WTC11 (cell line): ENCODE measurements at regions not wholly inside any gene's neighbourhood (a gene's known extent, or its start where the extent isn't known, plus 50 kb on each side); places are given as distances from the start of the nearest gene placed in this dataset.

ENCODE experiments used
- ATAC-seq: fragments of 200-7000 bp; cut with Tn5 transposase; 2 replicates; pipeline ENCODE4 v1.10.0; 2021; ENCODE audit warnings: mild to moderate bottlenecking, moderate library complexity
- CTCF ChIA-PET: fragments of 300-600 bp; sonication (Branson Sonifier 250); formaldehyde crosslinking; loops from one replicate; lab custom pipeline; 2021; ENCODE audit warnings: antibody characterized with exemption; lab: Charles Lee
- POLR2A ChIA-PET: fragments of 350-600 bp; sonication (Branson Sonifier 250); formaldehyde crosslinking; loops from one replicate; lab custom pipeline; 2021; ENCODE audit warnings: antibody characterized with exemption; lab: Charles Lee
- DNase-seq: peaks from one replicate; pipeline ENCODE4 v3.0.0; 2021; ENCODE audit warnings: low spot score
- H3K27ac Mint-ChIP-seq: 2 replicates; pipeline ENCODE4 v1.8.0; 2021; ENCODE audit warnings: mixed read lengths
- H3K27me3 Mint-ChIP-seq: 2 replicates; pipeline ENCODE4 v1.8.0; 2021; ENCODE audit warnings: low read depth, mild to moderate bottlenecking, moderate library complexity, mixed read lengths
- H3K36me3 Mint-ChIP-seq: 2 replicates; pipeline ENCODE4 v1.8.0; 2021; ENCODE audit warnings: mixed read lengths
- H3K4me1 Mint-ChIP-seq: 2 replicates; pipeline ENCODE4 v1.8.0; 2022; ENCODE audit warnings: mixed read lengths
- H3K4me3 Mint-ChIP-seq: 2 replicates; pipeline ENCODE4 v1.8.0; 2021; ENCODE audit warnings: mild to moderate bottlenecking, moderate library complexity, mixed read lengths
- H3K9me3 Mint-ChIP-seq: 2 replicates; pipeline ENCODE4 v1.8.0; 2021; ENCODE audit warnings: mixed read lengths
- ATF1 ChIP-seq: sonication (generic); formaldehyde crosslinking; IDR thresholded peaks from 2 replicates; pipeline ENCODE4 v1.8.1; 2023; ENCODE audit warnings: mild to moderate bottlenecking, moderate library complexity, missing genetic modification reagents
- CBFB ChIP-seq: sonication (generic); formaldehyde crosslinking; IDR thresholded peaks from 2 replicates; pipeline ENCODE4 v1.8.1; 2022; ENCODE audit warnings: mild to moderate bottlenecking, low read depth, missing genetic modification reagents
- ESRRA ChIP-seq: sonication (generic); formaldehyde crosslinking; IDR thresholded peaks from 2 replicates; pipeline ENCODE4 v1.8.1; 2022; ENCODE audit warnings: mild to moderate bottlenecking, missing genetic modification reagents, borderline replicate concordance
- FOXJ3 ChIP-seq: sonication (generic); formaldehyde crosslinking; IDR thresholded peaks from 2 replicates; pipeline ENCODE4 v1.9.0; 2021; ENCODE audit warnings: missing genetic modification reagents, mild to moderate bottlenecking, borderline replicate concordance
- JAZF1 ChIP-seq: fragments of 250-450 bp; sonication (Bioruptor Pico); IDR thresholded peaks from 2 replicates; pipeline ENCODE4 v1.9.0; 2021; ENCODE audit warnings: moderate library complexity, mild to moderate bottlenecking, inconsistent platforms
- JUN ChIP-seq: sonication (generic); formaldehyde crosslinking; IDR thresholded peaks from 2 replicates; pipeline ENCODE4 v1.8.0; 2023; ENCODE audit warnings: mild to moderate bottlenecking, missing genetic modification reagents
- KAT7 ChIP-seq: sonication (generic); formaldehyde crosslinking; IDR thresholded peaks from 2 replicates; pipeline ENCODE4 v1.8.1; 2023; ENCODE audit warnings: missing genetic modification reagents, mild to moderate bottlenecking, borderline replicate concordance
- NR2C2 ChIP-seq: sonication (generic); formaldehyde crosslinking; IDR thresholded peaks from 2 replicates; pipeline ENCODE4 v1.8.0; 2022; ENCODE audit warnings: mild to moderate bottlenecking, missing genetic modification reagents
- TCF7 ChIP-seq: sonication (generic); formaldehyde crosslinking; IDR thresholded peaks from 2 replicates; pipeline ENCODE4 v1.8.0; 2022; ENCODE audit warnings: mild to moderate bottlenecking, low read depth, missing genetic modification reagents, moderate library complexity
- ZNF396 ChIP-seq: fragments of 250-450 bp; sonication (Bioruptor Pico); IDR thresholded peaks from 2 replicates; pipeline ENCODE4 v1.8.0; 2021; ENCODE audit warnings: mild to moderate bottlenecking, moderate library complexity, borderline replicate concordance
- TF ChIP-seq, protein P1 (sequence below): fragments of 200-600 bp; IDR thresholded peaks from 2 replicates; pipeline ENCODE4 v1.8.0; 2022; ENCODE audit warnings: antibody characterized with exemption
- TF ChIP-seq, protein P2 (sequence below): sonication (generic); formaldehyde crosslinking; IDR thresholded peaks from 2 replicates; pipeline ENCODE4 v1.8.0; 2023; ENCODE audit warnings: missing genetic modification reagents, mild to moderate bottlenecking, borderline replicate concordance
- TF ChIP-seq, protein P3 (sequence below): sonication (generic); formaldehyde crosslinking; IDR thresholded peaks from 2 replicates; pipeline ENCODE4 v1.8.0; 2023; ENCODE audit warnings: mild to moderate bottlenecking, missing genetic modification reagents
- TF ChIP-seq, protein P4 (sequence below): sonication (generic); formaldehyde crosslinking; IDR thresholded peaks from 2 replicates; pipeline ENCODE4 v1.8.1; 2022; ENCODE audit warnings: missing genetic modification reagents, borderline replicate concordance
- TF ChIP-seq, protein P5 (sequence below): sonication (generic); formaldehyde crosslinking; IDR thresholded peaks from 2 replicates; pipeline ENCODE4 v1.8.0; 2022; ENCODE audit warnings: mild to moderate bottlenecking, missing genetic modification reagents
- TF ChIP-seq, protein P6 (sequence below): sonication (generic); formaldehyde crosslinking; IDR thresholded peaks from 2 replicates; pipeline ENCODE4 v1.8.0; 2023; ENCODE audit warnings: missing genetic modification reagents

DNA sequence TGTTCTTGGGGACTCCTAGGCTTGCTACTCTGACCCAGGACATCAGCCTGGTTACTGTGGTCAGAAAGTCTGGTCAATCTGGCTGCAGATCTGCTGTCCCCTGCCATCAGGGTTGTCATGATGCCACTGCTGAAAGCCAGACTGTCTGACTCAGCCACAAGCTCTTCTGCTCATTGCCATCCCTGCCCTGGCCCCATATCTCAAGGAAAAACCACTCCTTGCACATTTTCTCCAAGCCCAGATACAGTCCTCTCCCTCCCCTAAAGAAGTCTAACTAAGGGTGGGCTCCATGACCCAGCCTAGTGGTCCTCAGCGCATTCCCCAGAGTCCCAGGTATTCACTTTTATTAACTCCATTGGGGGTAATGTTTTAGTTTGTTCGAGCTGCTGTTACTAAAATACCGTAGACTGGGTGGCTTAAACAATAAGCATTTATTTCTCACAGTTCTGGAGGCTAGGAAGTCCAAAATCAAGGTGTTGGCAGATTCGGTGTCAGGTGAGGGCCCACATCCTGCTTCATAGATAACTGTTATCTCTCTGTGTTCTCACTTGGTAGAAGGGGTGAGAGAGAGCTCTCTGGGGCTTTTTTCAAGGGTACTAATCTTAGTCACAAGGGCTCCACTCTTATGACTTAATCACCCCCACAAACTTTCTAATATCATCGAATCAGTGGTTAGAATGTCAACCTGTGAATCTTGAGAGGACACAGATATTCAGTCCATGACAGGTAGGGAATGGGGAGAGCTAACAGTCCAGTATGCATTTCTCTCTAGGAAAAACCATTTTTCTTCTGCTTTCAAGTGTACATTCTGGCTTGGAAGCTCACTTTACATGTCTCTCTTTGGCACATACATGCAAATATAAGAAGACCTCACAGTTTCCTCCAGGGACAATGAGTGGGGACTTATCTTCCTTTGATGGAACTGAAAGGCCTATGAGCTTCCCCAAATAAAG is 94.8 kb upstream of the CXCR4 start (continued):
- TF ChIP-seq, protein P1, sequence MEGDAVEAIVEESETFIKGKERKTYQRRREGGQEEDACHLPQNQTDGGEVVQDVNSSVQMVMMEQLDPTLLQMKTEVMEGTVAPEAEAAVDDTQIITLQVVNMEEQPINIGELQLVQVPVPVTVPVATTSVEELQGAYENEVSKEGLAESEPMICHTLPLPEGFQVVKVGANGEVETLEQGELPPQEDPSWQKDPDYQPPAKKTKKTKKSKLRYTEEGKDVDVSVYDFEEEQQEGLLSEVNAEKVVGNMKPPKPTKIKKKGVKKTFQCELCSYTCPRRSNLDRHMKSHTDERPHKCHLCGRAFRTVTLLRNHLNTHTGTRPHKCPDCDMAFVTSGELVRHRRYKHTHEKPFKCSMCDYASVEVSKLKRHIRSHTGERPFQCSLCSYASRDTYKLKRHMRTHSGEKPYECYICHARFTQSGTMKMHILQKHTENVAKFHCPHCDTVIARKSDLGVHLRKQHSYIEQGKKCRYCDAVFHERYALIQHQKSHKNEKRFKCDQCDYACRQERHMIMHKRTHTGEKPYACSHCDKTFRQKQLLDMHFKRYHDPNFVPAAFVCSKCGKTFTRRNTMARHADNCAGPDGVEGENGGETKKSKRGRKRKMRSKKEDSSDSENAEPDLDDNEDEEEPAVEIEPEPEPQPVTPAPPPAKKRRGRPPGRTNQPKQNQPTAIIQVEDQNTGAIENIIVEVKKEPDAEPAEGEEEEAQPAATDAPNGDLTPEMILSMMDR, result no peak
- no peak for TF ChIP-seq CBFB
- TF ChIP-seq, protein P2, sequence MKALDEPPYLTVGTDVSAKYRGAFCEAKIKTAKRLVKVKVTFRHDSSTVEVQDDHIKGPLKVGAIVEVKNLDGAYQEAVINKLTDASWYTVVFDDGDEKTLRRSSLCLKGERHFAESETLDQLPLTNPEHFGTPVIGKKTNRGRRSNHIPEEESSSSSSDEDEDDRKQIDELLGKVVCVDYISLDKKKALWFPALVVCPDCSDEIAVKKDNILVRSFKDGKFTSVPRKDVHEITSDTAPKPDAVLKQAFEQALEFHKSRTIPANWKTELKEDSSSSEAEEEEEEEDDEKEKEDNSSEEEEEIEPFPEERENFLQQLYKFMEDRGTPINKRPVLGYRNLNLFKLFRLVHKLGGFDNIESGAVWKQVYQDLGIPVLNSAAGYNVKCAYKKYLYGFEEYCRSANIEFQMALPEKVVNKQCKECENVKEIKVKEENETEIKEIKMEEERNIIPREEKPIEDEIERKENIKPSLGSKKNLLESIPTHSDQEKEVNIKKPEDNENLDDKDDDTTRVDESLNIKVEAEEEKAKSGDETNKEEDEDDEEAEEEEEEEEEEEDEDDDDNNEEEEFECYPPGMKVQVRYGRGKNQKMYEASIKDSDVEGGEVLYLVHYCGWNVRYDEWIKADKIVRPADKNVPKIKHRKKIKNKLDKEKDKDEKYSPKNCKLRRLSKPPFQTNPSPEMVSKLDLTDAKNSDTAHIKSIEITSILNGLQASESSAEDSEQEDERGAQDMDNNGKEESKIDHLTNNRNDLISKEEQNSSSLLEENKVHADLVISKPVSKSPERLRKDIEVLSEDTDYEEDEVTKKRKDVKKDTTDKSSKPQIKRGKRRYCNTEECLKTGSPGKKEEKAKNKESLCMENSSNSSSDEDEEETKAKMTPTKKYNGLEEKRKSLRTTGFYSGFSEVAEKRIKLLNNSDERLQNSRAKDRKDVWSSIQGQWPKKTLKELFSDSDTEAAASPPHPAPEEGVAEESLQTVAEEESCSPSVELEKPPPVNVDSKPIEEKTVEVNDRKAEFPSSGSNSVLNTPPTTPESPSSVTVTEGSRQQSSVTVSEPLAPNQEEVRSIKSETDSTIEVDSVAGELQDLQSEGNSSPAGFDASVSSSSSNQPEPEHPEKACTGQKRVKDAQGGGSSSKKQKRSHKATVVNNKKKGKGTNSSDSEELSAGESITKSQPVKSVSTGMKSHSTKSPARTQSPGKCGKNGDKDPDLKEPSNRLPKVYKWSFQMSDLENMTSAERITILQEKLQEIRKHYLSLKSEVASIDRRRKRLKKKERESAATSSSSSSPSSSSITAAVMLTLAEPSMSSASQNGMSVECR (CRISPR knock-in tag), result no peak
- TF ChIP-seq TCF7 (CRISPR knock-in tag), result no peak
- TF ChIP-seq FOXJ3 (CRISPR knock-in tag), result no peak
- TF ChIP-seq KAT7 (CRISPR knock-in tag), result no peak
- TF ChIP-seq, protein P3, sequence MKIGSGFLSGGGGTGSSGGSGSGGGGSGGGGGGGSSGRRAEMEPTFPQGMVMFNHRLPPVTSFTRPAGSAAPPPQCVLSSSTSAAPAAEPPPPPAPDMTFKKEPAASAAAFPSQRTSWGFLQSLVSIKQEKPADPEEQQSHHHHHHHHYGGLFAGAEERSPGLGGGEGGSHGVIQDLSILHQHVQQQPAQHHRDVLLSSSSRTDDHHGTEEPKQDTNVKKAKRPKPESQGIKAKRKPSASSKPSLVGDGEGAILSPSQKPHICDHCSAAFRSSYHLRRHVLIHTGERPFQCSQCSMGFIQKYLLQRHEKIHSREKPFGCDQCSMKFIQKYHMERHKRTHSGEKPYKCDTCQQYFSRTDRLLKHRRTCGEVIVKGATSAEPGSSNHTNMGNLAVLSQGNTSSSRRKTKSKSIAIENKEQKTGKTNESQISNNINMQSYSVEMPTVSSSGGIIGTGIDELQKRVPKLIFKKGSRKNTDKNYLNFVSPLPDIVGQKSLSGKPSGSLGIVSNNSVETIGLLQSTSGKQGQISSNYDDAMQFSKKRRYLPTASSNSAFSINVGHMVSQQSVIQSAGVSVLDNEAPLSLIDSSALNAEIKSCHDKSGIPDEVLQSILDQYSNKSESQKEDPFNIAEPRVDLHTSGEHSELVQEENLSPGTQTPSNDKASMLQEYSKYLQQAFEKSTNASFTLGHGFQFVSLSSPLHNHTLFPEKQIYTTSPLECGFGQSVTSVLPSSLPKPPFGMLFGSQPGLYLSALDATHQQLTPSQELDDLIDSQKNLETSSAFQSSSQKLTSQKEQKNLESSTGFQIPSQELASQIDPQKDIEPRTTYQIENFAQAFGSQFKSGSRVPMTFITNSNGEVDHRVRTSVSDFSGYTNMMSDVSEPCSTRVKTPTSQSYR (CRISPR knock-in tag), result no peak
- TF ChIP-seq ZNF396 (CRISPR knock-in tag), result no peak

DNA sequence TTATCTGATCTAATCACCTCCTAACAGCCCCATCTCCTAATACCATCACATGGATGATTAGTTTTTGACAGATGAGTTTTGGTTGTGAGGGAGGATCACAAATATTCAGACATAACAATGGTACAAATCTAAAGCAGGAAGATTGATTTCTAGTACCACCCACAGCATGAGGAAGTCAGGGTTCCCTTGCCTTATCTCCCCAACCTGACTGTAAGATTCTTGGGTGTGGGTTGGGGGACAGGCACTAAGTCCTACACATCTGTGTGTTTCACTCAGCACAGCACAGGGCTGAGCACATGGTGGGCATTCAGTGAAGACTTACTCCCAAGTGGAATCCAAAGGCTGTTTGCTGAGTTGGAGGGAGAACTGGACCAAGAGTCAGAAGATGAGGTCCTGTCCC is 93.8 kb upstream of the CXCR4 start:
- DNase-seq (no peak), ATAC-seq (no peak)
- TF ChIP-seq, protein P3 (CRISPR knock-in tag), result no peak
- TF ChIP-seq, protein P4, sequence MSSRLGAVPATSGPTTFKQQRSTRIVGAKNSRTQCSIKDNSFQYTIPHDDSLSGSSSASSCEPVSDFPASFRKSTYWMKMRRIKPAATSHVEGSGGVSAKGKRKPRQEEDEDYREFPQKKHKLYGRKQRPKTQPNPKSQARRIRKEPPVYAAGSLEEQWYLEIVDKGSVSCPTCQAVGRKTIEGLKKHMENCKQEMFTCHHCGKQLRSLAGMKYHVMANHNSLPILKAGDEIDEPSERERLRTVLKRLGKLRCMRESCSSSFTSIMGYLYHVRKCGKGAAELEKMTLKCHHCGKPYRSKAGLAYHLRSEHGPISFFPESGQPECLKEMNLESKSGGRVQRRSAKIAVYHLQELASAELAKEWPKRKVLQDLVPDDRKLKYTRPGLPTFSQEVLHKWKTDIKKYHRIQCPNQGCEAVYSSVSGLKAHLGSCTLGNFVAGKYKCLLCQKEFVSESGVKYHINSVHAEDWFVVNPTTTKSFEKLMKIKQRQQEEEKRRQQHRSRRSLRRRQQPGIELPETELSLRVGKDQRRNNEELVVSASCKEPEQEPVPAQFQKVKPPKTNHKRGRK (CRISPR knock-in tag), result no peak
- TF ChIP-seq JAZF1 (no peak), NR2C2 (CRISPR knock-in tag) (no peak), CBFB (no peak), JUN (CRISPR knock-in tag) (no peak), ESRRA (CRISPR knock-in tag) (no peak), ATF1 (CRISPR knock-in tag) (no peak)
- TF ChIP-seq, protein P5, sequence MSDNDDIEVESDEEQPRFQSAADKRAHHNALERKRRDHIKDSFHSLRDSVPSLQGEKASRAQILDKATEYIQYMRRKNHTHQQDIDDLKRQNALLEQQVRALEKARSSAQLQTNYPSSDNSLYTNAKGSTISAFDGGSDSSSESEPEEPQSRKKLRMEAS, result no peak
- TF ChIP-seq, protein P6, sequence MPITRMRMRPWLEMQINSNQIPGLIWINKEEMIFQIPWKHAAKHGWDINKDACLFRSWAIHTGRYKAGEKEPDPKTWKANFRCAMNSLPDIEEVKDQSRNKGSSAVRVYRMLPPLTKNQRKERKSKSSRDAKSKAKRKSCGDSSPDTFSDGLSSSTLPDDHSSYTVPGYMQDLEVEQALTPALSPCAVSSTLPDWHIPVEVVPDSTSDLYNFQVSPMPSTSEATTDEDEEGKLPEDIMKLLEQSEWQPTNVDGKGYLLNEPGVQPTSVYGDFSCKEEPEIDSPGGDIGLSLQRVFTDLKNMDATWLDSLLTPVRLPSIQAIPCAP, result no peak
- Mint-ChIP-seq H3K27ac (no peak overlapping the region), H3K4me1 (no peaks in the 10 kb centered on the region), H3K9me3 (peaks cover 23% of the 10 kb centered on the region), H3K36me3 (no peaks in the 10 kb centered on the region), H3K27me3 (peaks cover 3% of the 10 kb centered on the region; the same call in 1 of the 2 replicates), H3K4me3 (no peak overlapping the region)
- ChIA-PET POLR2A (no interaction called here), CTCF (no interaction called here)
